Breast epithelium (tissue), 4 donors: ENCODE measurements at regions not wholly inside any gene's neighbourhood (a gene's known extent, or its start where the extent isn't known, plus 50 kb on each side); places are given as distances from the start of the nearest gene placed in this dataset.

Experiments used
- DNase-seq, 2 donors: peaks; one replicate each; pipeline ENCODE4 v3.0.0-alpha.2; 2019; ENCODE audit warnings: low spot score in 2 of 2
- H3K27ac ChIP-seq, 2 donors: fragments of 200-600 bp; sonication (generic) in 1 of 2; one replicate each; pipeline ENCODE4 v1.5.1; 2016 to 2019; ENCODE audit warnings: mild to moderate bottlenecking in 1 of 2
- H3K27me3 ChIP-seq, 2 donors: fragments of 200-600 bp; sonication (generic) in 1 of 2; one replicate each; pipeline versions ENCODE4 v1.5.1 to v1.6.0; 2017 to 2019; ENCODE audit warnings: control low read depth in 1 of 2, mild to moderate bottlenecking in 1 of 2
- H3K36me3 ChIP-seq: fragments of 200-600 bp; one replicate; pipeline ENCODE4 v1.5.1; 2019
- H3K4me1 ChIP-seq, 2 donors: fragments of 200-600 bp; sonication (generic); one replicate each; pipeline ENCODE4 v1.5.1; 2016 to 2019; ENCODE audit warnings: control low read depth in 1 of 2
- H3K4me3 ChIP-seq, 3 donors: fragments of 200-600 bp; sonication (generic); 1 replicate in 2 of 3; 2 replicates in 1 of 3; pipeline ENCODE4 v1.5.1; 2016 to 2019; ENCODE audit warnings: mild to moderate bottlenecking in 3 of 3, moderate library complexity in 2 of 3
- H3K9me3 ChIP-seq, 2 donors: fragments of 200-600 bp; sonication (generic) in 1 of 2; one replicate each; pipeline ENCODE4 v1.5.1; 2016 to 2019; ENCODE audit warnings: control low read depth in 1 of 2
- POLR2A ChIP-seq: fragments of 450-650 bp; IDR thresholded peaks from one replicate; pipeline ENCODE4 v1.6.1; 2016; ENCODE audit warnings: antibody characterized with exemption, mild to moderate bottlenecking, moderate library complexity
- POLR2AphosphoS5 ChIP-seq, 3 donors: sonication (generic); formaldehyde crosslinking; IDR thresholded peaks; one replicate each; pipeline ENCODE4 v1.6.1; 2017; ENCODE audit warnings: antibody characterized with exemption in 3 of 3
- intact Hi-C: fragments of 100-400 bp; cut with DNase I; formaldehyde crosslinking; loops from one replicate; pipeline ENCODE4 v1.15.1; 2023; ENCODE audit warnings: low total_unique reads
- TF ChIP-seq, protein P1 (sequence below), 3 donors: fragments of 450-650 bp; IDR thresholded peaks; one replicate each; pipeline ENCODE4 v1.5.1; 2016 to 2017; ENCODE audit warnings: antibody characterized with exemption in 3 of 3, mild to moderate bottlenecking in 3 of 3, moderate library complexity in 3 of 3

DNA sequence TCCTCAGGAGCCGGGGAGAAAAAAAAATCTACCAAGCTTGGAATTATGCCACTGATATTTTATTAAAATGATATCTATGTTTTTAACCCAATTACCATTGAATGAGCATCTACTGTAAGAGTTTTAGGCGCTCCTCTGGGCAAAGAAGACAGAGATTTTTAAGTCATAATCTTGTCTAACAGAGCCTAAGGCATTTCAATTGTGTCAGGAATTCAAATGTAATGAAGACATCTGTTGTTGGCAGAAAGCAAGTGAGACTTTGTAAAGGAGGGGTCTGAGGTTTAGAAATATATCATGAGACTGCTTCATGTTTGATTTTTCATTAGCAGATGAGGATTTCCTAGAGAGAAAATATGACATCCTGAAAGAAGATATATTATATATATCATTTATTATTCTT is 1158.1 kb downstream of the FSTL5 start:
- Histone ChIP-seq H3K9me3 (peaks cover 0 to 12% of the 10 kb centered on the region in 2 donors), H3K36me3 (no peaks in the 10 kb centered on the region)
- intact Hi-C loops, result no loop called here

DNA sequence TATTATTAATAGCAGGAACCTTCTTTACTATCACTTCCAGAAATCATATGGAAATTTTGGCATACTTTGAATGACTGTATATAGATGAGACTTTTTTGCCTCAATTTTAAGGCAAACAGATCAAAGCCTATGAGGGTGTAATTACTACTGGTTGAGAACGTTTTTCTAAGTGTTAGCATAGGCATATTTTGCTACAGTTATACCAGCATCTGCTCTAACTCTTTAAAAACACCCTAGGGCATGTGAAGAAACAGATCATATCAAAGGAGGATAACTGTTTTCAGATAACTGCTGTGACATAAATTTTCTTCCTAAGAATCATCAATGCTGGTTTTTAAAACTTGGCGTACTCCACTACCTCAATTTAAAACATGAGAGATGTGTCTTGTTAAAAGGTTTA is 1155.3 kb downstream of the FSTL5 start:
- Histone ChIP-seq H3K4me1 (no peaks in the 10 kb centered on the region), H3K27me3 (no peaks in the 10 kb centered on the region), H3K4me3 (no peak overlapping the region), H3K9me3 (no peaks in the 10 kb centered on the region), H3K36me3 (no peaks in the 10 kb centered on the region), H3K27ac (no peak overlapping the region)
- TF ChIP-seq, protein P1, sequence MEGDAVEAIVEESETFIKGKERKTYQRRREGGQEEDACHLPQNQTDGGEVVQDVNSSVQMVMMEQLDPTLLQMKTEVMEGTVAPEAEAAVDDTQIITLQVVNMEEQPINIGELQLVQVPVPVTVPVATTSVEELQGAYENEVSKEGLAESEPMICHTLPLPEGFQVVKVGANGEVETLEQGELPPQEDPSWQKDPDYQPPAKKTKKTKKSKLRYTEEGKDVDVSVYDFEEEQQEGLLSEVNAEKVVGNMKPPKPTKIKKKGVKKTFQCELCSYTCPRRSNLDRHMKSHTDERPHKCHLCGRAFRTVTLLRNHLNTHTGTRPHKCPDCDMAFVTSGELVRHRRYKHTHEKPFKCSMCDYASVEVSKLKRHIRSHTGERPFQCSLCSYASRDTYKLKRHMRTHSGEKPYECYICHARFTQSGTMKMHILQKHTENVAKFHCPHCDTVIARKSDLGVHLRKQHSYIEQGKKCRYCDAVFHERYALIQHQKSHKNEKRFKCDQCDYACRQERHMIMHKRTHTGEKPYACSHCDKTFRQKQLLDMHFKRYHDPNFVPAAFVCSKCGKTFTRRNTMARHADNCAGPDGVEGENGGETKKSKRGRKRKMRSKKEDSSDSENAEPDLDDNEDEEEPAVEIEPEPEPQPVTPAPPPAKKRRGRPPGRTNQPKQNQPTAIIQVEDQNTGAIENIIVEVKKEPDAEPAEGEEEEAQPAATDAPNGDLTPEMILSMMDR (IDR thresholded peaks at IDR 0.05), result no peak
- TF ChIP-seq POLR2A (no peak), POLR2AphosphoS5 (IDR thresholded peaks at IDR 0.05) (no peak)
- DNase-seq, result no peak
- intact Hi-C loops, result no loop called here

More for the DNA sequence above, 1158.1 kb downstream of the FSTL5 start:
- no peak for DNase-seq
- Histone ChIP-seq H3K27ac (no peak overlapping the region), H3K27me3 (no peaks in the 10 kb centered on the region), H3K4me3 (no peak overlapping the region), H3K4me1 (no peaks in the 10 kb centered on the region)
- TF ChIP-seq POLR2AphosphoS5 (IDR thresholded peaks at IDR 0.05) (no peak), POLR2A (no peak)
- TF ChIP-seq, protein P1 (IDR thresholded peaks at IDR 0.05), result no peak

DNA sequence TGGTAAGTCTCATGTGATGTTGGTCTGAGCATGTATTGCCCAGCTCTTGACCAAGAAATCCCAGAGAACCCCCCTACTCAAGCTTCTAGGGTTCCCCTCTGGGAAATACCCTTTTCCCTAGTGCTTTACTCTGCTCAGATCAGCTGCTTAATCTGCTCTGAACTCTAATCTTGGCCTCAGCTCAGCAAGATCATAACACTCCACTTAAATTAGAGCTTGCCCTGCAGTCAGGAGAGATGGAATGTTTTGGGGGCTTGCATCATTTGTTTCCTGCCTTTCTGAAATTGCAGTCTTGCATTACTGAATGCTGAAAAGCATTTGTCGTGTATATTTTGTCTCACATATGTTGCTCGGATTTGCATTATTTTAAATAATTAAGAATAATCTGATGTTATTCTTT is 1153.6 kb downstream of the FSTL5 start:
- no peak overlapping the region for H3K4me3 ChIP-seq
- H3K4me1 ChIP-seq, result no peaks in the 10 kb centered on the region
- DNase-seq, result no peak
- H3K27ac ChIP-seq, result no peak overlapping the region
- TF ChIP-seq, protein P1 (IDR thresholded peaks at IDR 0.05), result no peak
- TF ChIP-seq POLR2A (no peak), POLR2AphosphoS5 (IDR thresholded peaks at IDR 0.05) (no peak)
- H3K27me3 ChIP-seq, result no peaks in the 10 kb centered on the region
- no peaks in the 10 kb centered on the region for H3K36me3 ChIP-seq
- H3K9me3 ChIP-seq, result no peaks in the 10 kb centered on the region
- intact Hi-C loops, result no loop called here
